ENCODE measurements at regions not wholly inside any gene's neighbourhood (a gene's known extent, or its start where the extent isn't known, plus 50 kb on each side); places are given as distances from the start of the nearest gene placed in this dataset.

DNA sequence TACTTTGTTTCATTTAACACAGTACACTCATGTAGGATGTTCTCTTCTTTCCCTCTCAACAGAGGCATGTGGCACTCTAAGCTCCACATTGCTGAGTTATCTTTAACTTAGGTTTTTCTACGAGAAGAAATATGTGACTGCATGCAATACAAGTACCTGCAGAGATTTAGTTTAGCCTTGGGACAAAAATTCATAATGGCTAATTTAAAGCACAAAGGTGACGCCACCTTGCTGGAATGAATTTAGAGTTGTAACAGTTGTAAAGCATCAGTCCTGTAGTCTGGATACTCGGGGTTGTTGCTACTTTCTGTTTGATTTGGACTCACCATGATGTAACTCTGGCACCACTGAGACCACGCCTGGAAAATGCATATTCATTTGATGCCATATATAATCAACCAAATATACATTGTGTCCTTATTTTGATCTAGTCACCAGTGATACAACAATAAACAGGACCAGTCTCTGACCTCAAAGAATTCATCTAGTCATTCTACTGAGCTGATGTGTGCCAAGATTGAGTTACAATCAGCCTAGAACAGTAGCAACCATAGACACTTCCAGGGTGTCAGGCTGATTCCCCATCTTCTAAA is 451.0 kb upstream of the ZFP42 start:
- WGBS, result 84% methylated on average over 4 of the region's 4 CpGs
- H3K4me3 ChIP-seq (ENCODE audit: low read depth, low read length), result no peak overlapping the region
- H3K36me3 ChIP-seq (ENCODE audit: insufficient read depth), result no peaks in the 10 kb centered on the region
- no peaks in the 10 kb centered on the region for H3K4me1 ChIP-seq (ENCODE audit: insufficient read depth)
- no peak for DNase-seq (ENCODE audit: extremely low spot score)
- H3K27ac ChIP-seq (ENCODE audit: low read depth), result no peak overlapping the region

DNA sequence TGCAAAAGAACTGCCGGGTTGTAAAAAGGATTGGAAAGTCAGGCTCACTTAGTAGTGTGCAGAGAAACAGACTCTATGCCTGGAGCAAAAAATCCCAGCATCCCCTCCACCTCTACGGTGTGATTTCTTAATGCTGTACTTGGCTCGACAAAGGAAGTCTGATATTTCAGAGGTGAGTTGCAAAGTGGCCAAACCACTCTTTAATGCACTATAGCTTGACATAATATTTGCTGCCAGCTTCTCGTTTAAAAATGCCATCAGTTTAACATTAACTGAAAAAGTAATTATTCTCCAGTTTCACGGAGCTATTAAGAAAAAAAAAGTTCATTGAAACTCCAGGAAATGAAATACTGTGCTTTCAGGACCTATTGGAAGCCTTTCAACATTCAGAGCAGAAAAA is 448.3 kb upstream of the ZFP42 start:
- Histone ChIP-seq H3K36me3 (ENCODE audit: insufficient read depth) (no peaks in the 10 kb centered on the region), H3K4me3 (ENCODE audit: low read depth, low read length) (no peak overlapping the region), H3K27ac (ENCODE audit: low read depth) (no peak overlapping the region), H3K4me1 (ENCODE audit: insufficient read depth) (no peaks in the 10 kb centered on the region)
- 26% methylated on average over 5 of the region's 5 CpGs for WGBS
- no peak for DNase-seq (ENCODE audit: extremely low spot score)

DNA sequence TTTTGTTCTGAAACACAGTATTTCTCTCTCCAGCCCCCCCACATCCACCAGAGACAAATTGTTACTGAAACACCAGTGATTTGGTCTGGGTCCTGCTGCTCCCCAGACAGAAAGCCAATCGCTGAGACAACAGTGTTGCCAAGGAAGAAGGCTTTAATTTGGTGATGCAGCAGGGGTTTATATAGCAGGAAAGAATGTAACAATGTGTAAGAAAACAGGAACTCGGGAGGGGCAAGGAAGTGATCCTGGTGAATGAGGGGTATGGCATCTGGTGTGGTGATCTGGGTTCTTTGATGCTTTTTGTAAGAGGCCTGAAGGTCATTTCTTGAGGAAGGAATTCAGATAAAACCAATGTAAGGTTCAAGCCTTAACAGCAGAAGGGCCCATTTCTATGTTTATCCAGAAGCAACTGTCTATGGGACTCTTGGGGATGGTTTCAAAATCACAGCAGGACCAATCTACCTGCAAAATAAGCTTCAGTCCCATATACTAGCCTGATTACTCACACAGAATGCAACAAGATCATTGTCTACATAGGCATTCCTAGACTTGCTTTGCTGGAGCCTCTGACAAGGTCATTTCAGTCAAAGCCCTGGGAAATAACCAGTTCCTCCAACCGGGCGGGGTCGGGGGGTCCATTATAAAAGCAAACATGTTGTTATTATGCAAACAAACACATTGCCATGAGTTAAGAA is 445.2 kb upstream of the ZFP42 start:
- no peak overlapping the region for H3K27ac ChIP-seq (ENCODE audit: low read depth)
- no peaks in the 10 kb centered on the region for H3K4me1 ChIP-seq (ENCODE audit: insufficient read depth)
- no peak overlapping the region for H3K4me3 ChIP-seq (ENCODE audit: low read depth, low read length)
- WGBS, result 85% methylated on average over 5 of the region's 5 CpGs
- no peaks in the 10 kb centered on the region for H3K36me3 ChIP-seq (ENCODE audit: insufficient read depth)
- no peak for DNase-seq (ENCODE audit: extremely low spot score)

DNA sequence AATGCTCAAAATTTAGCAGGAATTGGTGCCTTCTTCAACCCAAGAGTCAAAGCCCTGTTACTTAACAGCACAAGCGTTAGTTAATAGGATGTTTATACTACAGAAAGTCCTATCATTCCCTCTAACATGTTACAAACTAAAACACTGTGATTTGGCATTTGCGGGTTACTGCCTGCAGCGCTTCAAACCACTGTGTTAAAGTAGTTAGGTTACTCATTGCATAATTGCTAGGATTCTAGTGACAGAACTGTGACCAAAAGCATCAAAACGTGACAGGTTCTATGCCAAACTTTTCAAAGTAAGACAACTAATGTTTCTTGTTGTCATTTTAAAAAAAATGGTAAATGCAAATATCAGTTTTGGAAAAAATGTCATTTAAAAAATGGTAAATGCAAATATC is 442.8 kb upstream of the ZFP42 start:
- Histone ChIP-seq H3K4me1 (ENCODE audit: insufficient read depth) (no peaks in the 10 kb centered on the region), H3K36me3 (ENCODE audit: insufficient read depth) (no peaks in the 10 kb centered on the region), H3K27ac (ENCODE audit: low read depth) (no peak overlapping the region), H3K4me3 (ENCODE audit: low read depth, low read length) (no peak overlapping the region)
- 72% methylated on average over 4 of the region's 4 CpGs for WGBS
- DNase-seq (ENCODE audit: extremely low spot score), result no peak

DNA sequence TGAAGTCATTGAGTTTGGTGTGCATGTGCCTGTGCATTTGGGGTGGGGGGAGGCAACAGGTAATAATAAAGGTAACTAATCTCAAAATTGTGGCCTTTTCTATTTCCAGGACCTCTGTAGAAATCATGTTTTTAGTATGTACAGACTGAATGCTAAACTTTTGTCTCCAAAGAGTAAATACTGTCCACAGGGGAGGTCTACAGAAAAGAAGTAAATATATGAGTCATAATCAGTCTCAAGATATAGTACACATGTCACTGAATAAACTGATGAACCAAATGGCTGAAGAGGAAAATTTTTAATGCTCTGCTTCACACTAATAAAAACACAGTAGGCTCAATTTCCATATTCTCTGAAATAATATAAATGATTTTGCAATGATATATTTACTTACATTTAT is 440.4 kb upstream of the ZFP42 start:
- Histone ChIP-seq H3K4me3 (ENCODE audit: low read depth, low read length) (no peak overlapping the region), H3K4me1 (ENCODE audit: insufficient read depth) (no peaks in the 10 kb centered on the region), H3K36me3 (ENCODE audit: insufficient read depth) (no peaks in the 10 kb centered on the region), H3K27ac (ENCODE audit: low read depth) (no peak overlapping the region)
- no peak for DNase-seq (ENCODE audit: extremely low spot score)

DNA sequence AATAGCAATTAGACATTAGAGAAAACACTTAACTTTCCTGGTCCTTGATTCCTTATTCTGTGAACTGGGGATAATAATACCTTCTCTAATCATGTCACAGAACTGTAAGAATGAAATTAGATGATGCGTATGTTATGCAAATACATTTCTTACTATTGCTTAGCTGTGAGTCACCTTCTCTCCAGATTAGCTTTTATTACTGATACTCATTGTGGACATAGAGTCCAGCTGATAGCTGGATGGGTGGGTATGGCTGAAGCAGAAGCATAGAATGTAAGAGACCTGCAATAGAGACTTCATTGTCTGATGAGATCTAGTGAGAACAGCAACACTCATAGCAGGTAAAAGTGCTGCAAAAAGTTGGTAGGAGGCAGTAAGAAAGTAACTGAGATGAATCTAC is 437.2 kb upstream of the ZFP42 start:
- DNase-seq (ENCODE audit: extremely low spot score), result no peak
- H3K4me3 ChIP-seq (ENCODE audit: low read depth, low read length), result no peak overlapping the region
- 0% methylated on average over 1 of the region's 1 CpG for WGBS
- no peak overlapping the region for H3K27ac ChIP-seq (ENCODE audit: low read depth)
- H3K4me1 ChIP-seq (ENCODE audit: insufficient read depth), result no peaks in the 10 kb centered on the region
- no peaks in the 10 kb centered on the region for H3K36me3 ChIP-seq (ENCODE audit: insufficient read depth)

DNA sequence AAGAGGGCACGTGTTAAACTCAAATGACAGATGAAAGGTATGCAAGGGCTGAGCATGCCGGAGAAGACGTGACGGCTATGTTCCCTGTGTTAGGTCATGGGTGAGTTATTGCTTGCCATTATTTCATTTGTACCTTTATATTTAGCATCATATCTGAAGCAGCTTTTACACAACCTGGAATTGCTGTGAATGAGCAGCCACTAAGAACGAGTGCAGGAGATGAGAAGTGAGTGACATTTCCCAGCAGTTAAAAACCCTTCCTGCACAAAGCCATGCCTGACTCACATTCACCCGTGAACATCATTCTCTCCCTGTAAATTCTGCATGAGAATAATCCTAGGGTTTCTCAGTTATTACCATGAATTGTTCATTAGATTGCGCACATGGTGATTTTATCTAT is 433.2 kb upstream of the ZFP42 start:
- 64% methylated on average over 7 of the region's 7 CpGs for WGBS
- no peak for DNase-seq (ENCODE audit: extremely low spot score)
- no peak overlapping the region for H3K4me3 ChIP-seq (ENCODE audit: low read depth, low read length)
- no peak overlapping the region for H3K27ac ChIP-seq (ENCODE audit: low read depth)
- H3K36me3 ChIP-seq (ENCODE audit: insufficient read depth), result no peaks in the 10 kb centered on the region
- H3K4me1 ChIP-seq (ENCODE audit: insufficient read depth), result no peaks in the 10 kb centered on the region

DNA sequence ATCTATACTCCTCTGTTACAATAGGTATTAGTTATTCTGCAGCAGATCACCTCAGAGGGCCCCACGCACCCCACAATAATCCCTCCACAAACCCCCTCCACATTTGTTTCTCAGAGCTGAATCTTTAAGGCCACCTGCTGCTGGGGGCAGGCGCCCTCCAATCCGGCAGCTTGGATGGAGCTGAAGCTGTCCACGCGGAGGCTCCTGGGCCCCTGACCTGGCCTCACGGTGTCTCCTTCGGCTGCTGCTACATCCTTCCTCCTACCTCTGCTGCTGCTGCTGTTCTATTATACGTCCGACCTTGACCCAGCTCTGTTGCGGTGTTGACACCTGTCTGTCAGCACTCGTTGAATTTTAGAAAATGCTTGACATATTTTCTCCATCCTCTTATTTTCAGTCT is 430.2 kb upstream of the ZFP42 start:
- Histone ChIP-seq H3K36me3 (ENCODE audit: insufficient read depth) (no peaks in the 10 kb centered on the region), H3K4me1 (ENCODE audit: insufficient read depth) (no peaks in the 10 kb centered on the region), H3K4me3 (ENCODE audit: low read depth, low read length) (no peak overlapping the region), H3K27ac (ENCODE audit: low read depth) (no peak overlapping the region)
- no peak for DNase-seq (ENCODE audit: extremely low spot score)
- 87% methylated on average over 11 of the region's 11 CpGs for WGBS

DNA sequence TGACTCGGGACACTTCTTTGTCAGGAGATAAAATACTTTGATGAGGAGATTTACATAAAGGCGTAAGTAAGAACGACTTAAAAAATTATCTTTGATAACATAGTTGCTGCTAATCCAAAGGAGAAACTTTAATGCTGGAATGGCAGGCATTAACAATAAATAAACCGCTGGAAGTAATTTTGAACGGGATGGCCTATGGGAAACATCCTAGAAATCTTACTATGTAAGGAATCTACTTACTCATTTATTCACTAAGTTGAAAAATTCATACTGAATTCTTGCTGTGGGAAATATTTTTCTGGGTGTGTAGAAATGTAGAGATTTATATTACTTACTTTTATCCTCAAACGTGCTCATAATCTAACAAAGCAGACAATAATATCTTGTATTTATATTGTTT is 425.7 kb upstream of the ZFP42 start:
- WGBS, result 73% methylated on average over 6 of the region's 6 CpGs
- Histone ChIP-seq H3K27ac (ENCODE audit: low read depth) (no peak overlapping the region), H3K36me3 (ENCODE audit: insufficient read depth) (no peaks in the 10 kb centered on the region), H3K4me3 (ENCODE audit: low read depth, low read length) (no peak overlapping the region), H3K4me1 (ENCODE audit: insufficient read depth) (no peaks in the 10 kb centered on the region)
- DNase-seq (ENCODE audit: extremely low spot score), result no peak

DNA sequence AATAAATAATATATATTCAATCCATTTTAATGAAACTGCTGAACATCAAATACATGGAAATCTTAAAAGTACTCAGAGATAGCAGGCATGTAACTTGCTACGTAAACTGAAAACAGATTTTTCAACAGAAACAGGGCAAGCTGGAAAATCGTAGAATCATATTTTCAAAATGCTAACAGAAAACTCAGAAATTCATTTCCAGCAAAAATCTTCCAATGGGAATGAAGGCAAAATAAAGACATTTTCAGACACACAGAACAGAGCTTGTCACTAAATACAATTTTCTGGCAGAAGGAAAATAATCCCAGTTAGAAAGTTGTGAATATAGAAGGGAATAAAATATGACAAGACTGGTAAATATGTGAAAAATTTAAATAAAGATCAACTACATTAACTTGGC is 419.9 kb upstream of the ZFP42 start:
- no peaks in the 10 kb centered on the region for H3K4me1 ChIP-seq (ENCODE audit: insufficient read depth)
- H3K36me3 ChIP-seq (ENCODE audit: insufficient read depth), result no peaks in the 10 kb centered on the region
- 91% methylated on average over 2 of the region's 2 CpGs for WGBS
- no peak overlapping the region for H3K4me3 ChIP-seq (ENCODE audit: low read depth, low read length)
- no peak for DNase-seq (ENCODE audit: extremely low spot score)
- no peak overlapping the region for H3K27ac ChIP-seq (ENCODE audit: low read depth)

DNA sequence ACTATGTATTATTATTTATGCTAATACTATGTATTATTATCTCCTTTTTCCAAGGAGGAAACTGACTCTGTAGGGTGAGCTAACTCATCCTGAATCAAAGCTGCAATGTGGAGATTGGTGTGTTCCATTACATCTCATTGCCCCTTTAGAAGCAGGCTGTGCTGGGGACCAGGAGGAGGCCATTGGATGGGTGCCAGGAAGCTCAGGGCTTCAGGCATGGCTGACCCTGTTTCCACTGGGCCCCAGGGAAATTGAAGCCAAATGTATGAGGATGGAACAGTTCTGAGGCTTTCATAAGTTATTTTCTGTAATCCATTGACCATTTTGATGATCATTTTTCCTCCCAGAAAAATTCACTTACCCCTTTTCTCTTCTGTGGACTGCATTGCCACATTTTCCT is 418.8 kb upstream of the ZFP42 start:
- Histone ChIP-seq H3K27ac (ENCODE audit: low read depth) (no peak overlapping the region), H3K4me3 (ENCODE audit: low read depth, low read length) (no peak overlapping the region), H3K4me1 (ENCODE audit: insufficient read depth) (no peaks in the 10 kb centered on the region), H3K36me3 (ENCODE audit: insufficient read depth) (no peaks in the 10 kb centered on the region)
- DNase-seq (ENCODE audit: extremely low spot score), result no peak

DNA sequence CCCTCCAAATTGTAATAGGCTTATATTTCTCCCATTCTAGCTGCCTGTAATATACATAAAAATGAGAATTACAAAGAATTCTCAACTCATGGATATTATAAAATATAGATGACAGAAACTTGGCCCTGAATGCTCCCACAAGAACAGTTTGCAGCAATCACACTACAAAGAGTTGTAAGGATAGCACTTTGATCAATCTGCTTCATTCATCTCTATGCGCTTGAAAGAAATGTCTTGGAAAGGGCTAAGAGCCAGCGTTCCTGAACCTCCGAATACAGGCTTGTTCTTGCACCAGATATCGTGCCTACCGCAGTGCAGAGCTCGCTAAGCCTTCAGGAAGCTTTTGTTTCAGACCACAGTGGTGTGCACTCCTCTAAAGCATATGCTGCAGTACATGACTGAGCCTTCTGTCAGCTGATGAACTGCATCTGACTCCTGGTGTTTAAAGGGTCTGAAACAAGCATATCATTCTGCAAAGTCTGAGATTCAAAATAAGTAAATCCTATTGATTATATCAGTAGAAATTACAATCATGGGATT is 417.6 kb upstream of the ZFP42 start:
- WGBS, result 71% methylated on average over 6 of the region's 6 CpGs
- Histone ChIP-seq H3K4me1 (ENCODE audit: insufficient read depth) (no peaks in the 10 kb centered on the region), H3K36me3 (ENCODE audit: insufficient read depth) (no peaks in the 10 kb centered on the region), H3K27ac (ENCODE audit: low read depth) (no peak overlapping the region), H3K4me3 (ENCODE audit: low read depth, low read length) (no peak overlapping the region)
- no peak for DNase-seq (ENCODE audit: extremely low spot score)

DNA sequence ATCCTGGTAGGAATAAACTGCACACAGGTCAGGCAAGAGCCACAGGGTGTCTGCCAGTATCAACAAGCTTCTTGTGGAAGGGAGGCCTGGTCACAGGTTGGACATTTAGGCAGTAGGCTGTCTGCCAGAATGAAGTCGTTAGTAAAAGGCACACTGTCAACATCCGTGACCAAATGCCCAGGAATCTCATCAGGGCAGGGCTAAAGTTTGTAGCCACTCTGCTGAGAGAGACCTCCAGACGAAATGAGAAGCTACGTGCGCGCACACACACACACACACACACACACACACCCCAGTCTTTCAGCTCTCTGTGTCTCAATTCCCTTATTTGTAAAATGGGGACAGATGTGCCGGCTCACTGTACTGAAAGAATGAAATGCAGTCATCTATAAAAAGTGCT is 408.7 kb upstream of the ZFP42 start:
- no peak for DNase-seq (ENCODE audit: extremely low spot score)

DNA sequence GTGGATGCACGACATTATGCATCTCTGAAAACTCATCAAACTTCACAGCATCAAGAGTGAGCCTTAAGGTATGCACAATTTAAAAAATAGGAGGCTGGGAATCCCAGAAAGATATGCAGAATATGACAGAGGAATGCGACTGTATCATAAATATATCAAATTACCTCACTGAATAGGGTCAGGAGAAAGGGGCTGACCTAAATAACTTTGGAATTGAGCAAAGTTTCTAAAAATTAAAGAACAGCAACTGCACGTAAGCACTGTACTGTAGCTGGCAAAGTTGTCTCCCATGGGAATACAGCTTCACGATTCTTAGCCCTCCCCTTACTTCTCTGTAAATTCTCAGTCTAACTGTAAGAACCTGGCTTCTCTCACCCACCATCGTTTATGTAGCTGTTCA is 397.4 kb upstream of the ZFP42 start:
- DNase-seq (ENCODE audit: extremely low spot score), result no peak
- H3K4me1 ChIP-seq (ENCODE audit: insufficient read depth), result no peaks in the 10 kb centered on the region
- WGBS, result 43% methylated on average over 5 of the region's 5 CpGs
- no peak overlapping the region for H3K27ac ChIP-seq (ENCODE audit: low read depth)
- H3K36me3 ChIP-seq (ENCODE audit: insufficient read depth), result no peaks in the 10 kb centered on the region
- no peak overlapping the region for H3K4me3 ChIP-seq (ENCODE audit: low read depth, low read length)

More for the DNA sequence above, 408.7 kb upstream of the ZFP42 start:
- WGBS, result 53% methylated on average over 7 of the region's 7 CpGs
- Histone ChIP-seq H3K4me1 (ENCODE audit: insufficient read depth) (no peaks in the 10 kb centered on the region), H3K4me3 (ENCODE audit: low read depth, low read length) (no peak overlapping the region), H3K27ac (ENCODE audit: low read depth) (no peak overlapping the region), H3K36me3 (ENCODE audit: insufficient read depth) (no peaks in the 10 kb centered on the region)

Data from urinary bladder (tissue), 3 donors.